Activated CD8-positive, alpha-beta memory T cell treated with anti-CD3 and anti-CD28 coated beads, Interleukin-2, amount 50 U/mL, for 1 hour (primary cell): ENCODE measurements at regions not wholly inside any gene's neighbourhood (a gene's known extent, or its start where the extent isn't known, plus 50 kb on each side); places are given as distances from the start of the nearest gene placed in this dataset.

Experiments used
- DNase-seq: peaks from one replicate; pipeline ENCODE4 v3.0.0-alpha.2; 2020; ENCODE audit errors: extremely low read depth

GRCh38 chr12:90029317-90029716 is 320.7 kb upstream of the ATP2B1 start:
- DNase-seq, result no peak

- DNase-seq, result no peak
These were observed 320.0 kb upstream of the ATP2B1 start for GRCh38 chr12:90028635-90029051.

GRCh38 chr12:90027889-90028634 is 319.4 kb upstream of the ATP2B1 start:
- no peak for DNase-seq

- no peak for DNase-seq
These were observed 318.4 kb upstream of the ATP2B1 start for GRCh38 chr12:90027041-90027440.

GRCh38 chr12:90026516-90026915 is 317.9 kb upstream of the ATP2B1 start:
- DNase-seq, result no peak

- no peak for DNase-seq
These were observed 315.6 kb upstream of the ATP2B1 start for GRCh38 chr12:90024262-90024661.

- DNase-seq, result no peak
These were observed 314.7 kb upstream of the ATP2B1 start for GRCh38 chr12:90023207-90023900.

GRCh38 chr12:90021795-90022440 is 313.3 kb upstream of the ATP2B1 start:
- no peak for DNase-seq

- no peak for DNase-seq
These were observed 312.2 kb upstream of the ATP2B1 start for GRCh38 chr12:90020881-90021280.

- no peak for DNase-seq
These were observed 311.8 kb upstream of the ATP2B1 start for GRCh38 chr12:90020436-90020835.

GRCh38 chr12:90020014-90020413 is 311.4 kb upstream of the ATP2B1 start:
- no peak for DNase-seq

- DNase-seq, result no peak
These were observed 308.7 kb upstream of the ATP2B1 start for GRCh38 chr12:90017316-90017715.

GRCh38 chr12:90015228-90015627 is 306.6 kb upstream of the ATP2B1 start:
- DNase-seq, result no peak

- no peak for DNase-seq
These were observed 304.8 kb upstream of the ATP2B1 start for GRCh38 chr12:90013409-90013808.

- no peak for DNase-seq
These were observed 301.5 kb upstream of the ATP2B1 start for GRCh38 chr12:90010089-90010488.

- no peak for DNase-seq
These were observed 299.6 kb upstream of the ATP2B1 start for GRCh38 chr12:90008277-90008676.

GRCh38 chr12:90004319-90005074 is 295.9 kb upstream of the ATP2B1 start:
- no peak for DNase-seq

- DNase-seq, result no peak
These were observed 295.1 kb upstream of the ATP2B1 start for GRCh38 chr12:90003688-90004087.

- no peak for DNase-seq
These were observed 292.1 kb upstream of the ATP2B1 start for GRCh38 chr12:90000721-90001120.

GRCh38 chr12:89999699-90000505 is 291.3 kb upstream of the ATP2B1 start:
- DNase-seq, result no peak

GRCh38 chr12:89995870-89996269 is 287.2 kb upstream of the ATP2B1 start:
- DNase-seq, result no peak
